DND-41 (cell line): ENCODE measurements at regions not wholly inside any gene's neighbourhood (a gene's known extent, or its start where the extent isn't known, plus 50 kb on each side); places are given as distances from the start of the nearest gene placed in this dataset.

Source experiments
- ATAC-seq: fragments of 200-7000 bp; cut with Tn5 transposase; 3 replicates; pipeline ENCODE4 v1.9.1; 2021; ENCODE audit warnings: low read depth; ENCODE audit not compliant: insufficient read depth
- DNase-seq: peaks from one replicate; pipeline ENCODE4 v3.0.0-alpha.2; 2020
- H2AFZ ChIP-seq: 2 replicates; pipeline ENCODE4 v1.6.0; 2012; ENCODE audit warnings: low read depth, low read length
- H3K27ac ChIP-seq: 2 replicates; pipeline ENCODE4 v1.5.1; 2012; ENCODE audit warnings: low read length, inconsistent platforms
- H3K27me3 ChIP-seq: fragments of 200-600 bp; sonication (generic); 2 replicates; pipeline ENCODE4 v1.6.0; 2012; ENCODE audit warnings: low read length, mild to moderate bottlenecking, inconsistent platforms; ENCODE audit not compliant: insufficient read depth, poor library complexity
- H3K36me3 ChIP-seq: 2 replicates; pipeline ENCODE4 v1.5.1; 2012; ENCODE audit warnings: low read length, inconsistent platforms; ENCODE audit not compliant: insufficient read depth
- H3K4me1 ChIP-seq: 2 replicates; pipeline ENCODE4 v1.5.1; 2012; ENCODE audit warnings: mild to moderate bottlenecking, low read length; ENCODE audit not compliant: insufficient read depth
- H3K4me2 ChIP-seq: 2 replicates; pipeline ENCODE4 v1.6.0; 2012; ENCODE audit warnings: mild to moderate bottlenecking, moderate library complexity, low read length, inconsistent platforms; ENCODE audit not compliant: insufficient read depth
- H3K4me3 ChIP-seq, 2 experiments: fragments of 200-600 bp in 1 of 2; shearing (Covaris generic) in 1 of 2; 2 replicates each; pipeline ENCODE4 v1.5.1; 2012 to 2016; ENCODE audit warnings: inconsistent platforms in 2 of 2, low read length in 2 of 2, mild to moderate bottlenecking in 2 of 2, low read depth in 1 of 2, moderate library complexity in 1 of 2
- H3K79me2 ChIP-seq: 2 replicates; pipeline ENCODE4 v1.6.0; 2012; ENCODE audit warnings: low read length, inconsistent platforms; ENCODE audit not compliant: insufficient read depth
- H3K9ac ChIP-seq: 2 replicates; pipeline ENCODE4 v1.6.0; 2012; ENCODE audit warnings: low read depth, mild to moderate bottlenecking, inconsistent platforms, low read length, moderate library complexity
- H3K9me3 ChIP-seq: 2 replicates; pipeline ENCODE4 v1.5.1; 2012; ENCODE audit warnings: low read length, moderate library complexity, mild to moderate bottlenecking, inconsistent platforms; ENCODE audit not compliant: insufficient read depth, severe bottlenecking
- H4K20me1 ChIP-seq: 2 replicates; pipeline ENCODE4 v1.6.0; 2012; ENCODE audit warnings: low read length; ENCODE audit not compliant: insufficient read depth
- EZH2 ChIP-seq: IDR thresholded peaks from 3 replicates; pipeline ENCODE4 v1.6.1; 2012; ENCODE audit warnings: borderline replicate concordance, low read depth, mild to moderate bottlenecking, moderate library complexity, low read length, inconsistent platforms; ENCODE audit not compliant: severe bottlenecking
- TF ChIP-seq, protein P1 (sequence below): IDR thresholded peaks from 2 replicates; pipeline ENCODE4 v1.5.1; 2012; ENCODE audit warnings: borderline replicate concordance, low read length, moderate library complexity, mild to moderate bottlenecking; ENCODE audit not compliant: poor library complexity, severe bottlenecking; ENCODE audit errors: extremely low read depth

DNA sequence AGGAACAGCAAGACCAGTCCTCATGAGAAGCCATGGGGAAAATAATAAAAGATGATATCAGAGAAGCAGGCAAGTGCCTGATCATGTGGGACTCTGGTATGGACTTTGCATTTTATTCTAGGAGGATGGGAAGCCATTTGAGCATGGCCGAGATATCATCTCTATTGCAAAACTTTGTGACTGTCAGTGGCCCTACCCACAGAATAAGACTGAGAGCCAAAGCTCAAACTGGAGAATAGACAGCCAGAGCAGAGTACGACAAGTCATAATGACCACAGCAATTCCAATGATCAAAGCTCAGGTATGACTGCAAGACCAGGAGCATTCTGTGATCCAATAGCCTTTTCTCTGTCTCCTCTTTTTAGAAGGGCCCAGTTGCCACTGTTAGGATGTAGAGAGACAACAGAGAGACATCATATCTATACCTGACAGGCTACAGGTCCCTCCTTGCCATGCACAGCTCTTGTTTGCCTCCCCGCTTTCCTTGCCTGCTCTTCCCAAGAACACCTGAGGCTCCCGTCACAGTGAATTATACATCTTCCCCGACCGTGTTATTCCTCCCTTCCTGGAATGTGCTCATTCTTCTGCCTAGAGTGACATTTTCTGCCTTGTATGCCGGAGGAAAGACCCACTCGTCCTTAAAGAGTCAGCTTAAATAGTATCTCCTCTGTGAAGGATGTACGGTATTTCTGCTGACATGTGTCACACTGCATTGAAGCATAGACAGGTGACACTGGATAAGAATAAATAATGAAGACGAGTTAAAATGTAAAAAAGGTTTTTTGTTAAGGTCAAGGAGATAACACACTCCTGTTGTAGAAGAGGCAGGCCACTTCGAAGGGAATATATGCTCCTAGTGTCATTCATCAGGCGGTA, 248.7 kb upstream of the MAP3K1 start:
- Histone ChIP-seq H3K4me1 (no peaks in the 10 kb centered on the region), H2AFZ (no peak overlapping the region)

DNA sequence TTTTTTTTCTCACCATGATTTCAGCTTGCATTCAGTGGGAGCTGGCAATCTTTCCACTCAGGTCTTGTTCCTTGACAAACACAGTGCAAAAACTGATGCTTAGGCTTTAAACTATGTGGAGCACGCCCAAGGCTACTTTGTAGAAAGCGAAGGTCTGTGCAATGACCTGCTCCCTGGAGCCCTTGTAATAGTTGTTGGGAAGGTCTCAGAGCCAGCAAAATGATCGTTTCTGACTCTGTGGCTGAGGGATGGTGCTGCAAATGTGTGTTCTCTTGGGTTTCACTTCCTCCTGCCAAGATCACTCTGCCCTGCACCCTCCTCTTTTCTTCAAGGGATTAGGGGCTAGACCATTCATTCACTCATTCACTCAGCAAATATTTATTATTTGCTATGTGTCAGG, 249.7 kb upstream of the MAP3K1 start:
- Histone ChIP-seq H3K4me3 (no peak overlapping the region), H4K20me1 (no peaks in the 10 kb centered on the region), H3K9ac (no peak overlapping the region), H3K36me3 (no peaks in the 10 kb centered on the region), H3K4me1 (no peaks in the 10 kb centered on the region), H3K27me3 (peaks cover 10% of the 10 kb centered on the region), H3K27ac (no peak overlapping the region), H3K79me2 (no peaks in the 10 kb centered on the region), H2AFZ (no peak overlapping the region), H3K9me3 (no peaks in the 10 kb centered on the region), H3K4me2 (no peak overlapping the region)
- TF ChIP-seq, protein P1, sequence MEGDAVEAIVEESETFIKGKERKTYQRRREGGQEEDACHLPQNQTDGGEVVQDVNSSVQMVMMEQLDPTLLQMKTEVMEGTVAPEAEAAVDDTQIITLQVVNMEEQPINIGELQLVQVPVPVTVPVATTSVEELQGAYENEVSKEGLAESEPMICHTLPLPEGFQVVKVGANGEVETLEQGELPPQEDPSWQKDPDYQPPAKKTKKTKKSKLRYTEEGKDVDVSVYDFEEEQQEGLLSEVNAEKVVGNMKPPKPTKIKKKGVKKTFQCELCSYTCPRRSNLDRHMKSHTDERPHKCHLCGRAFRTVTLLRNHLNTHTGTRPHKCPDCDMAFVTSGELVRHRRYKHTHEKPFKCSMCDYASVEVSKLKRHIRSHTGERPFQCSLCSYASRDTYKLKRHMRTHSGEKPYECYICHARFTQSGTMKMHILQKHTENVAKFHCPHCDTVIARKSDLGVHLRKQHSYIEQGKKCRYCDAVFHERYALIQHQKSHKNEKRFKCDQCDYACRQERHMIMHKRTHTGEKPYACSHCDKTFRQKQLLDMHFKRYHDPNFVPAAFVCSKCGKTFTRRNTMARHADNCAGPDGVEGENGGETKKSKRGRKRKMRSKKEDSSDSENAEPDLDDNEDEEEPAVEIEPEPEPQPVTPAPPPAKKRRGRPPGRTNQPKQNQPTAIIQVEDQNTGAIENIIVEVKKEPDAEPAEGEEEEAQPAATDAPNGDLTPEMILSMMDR: no peak
- no peak for TF ChIP-seq EZH2
- DNase-seq (no peak), ATAC-seq (no peak)

More for the DNA sequence above, 248.7 kb upstream of the MAP3K1 start:
- no peaks in the 10 kb centered on the region for H3K79me2 ChIP-seq
- H3K4me3 ChIP-seq: no peak overlapping the region
- no peaks in the 10 kb centered on the region for H3K9me3 ChIP-seq
- H4K20me1 ChIP-seq: no peaks in the 10 kb centered on the region
- peaks cover 10% of the 10 kb centered on the region for H3K27me3 ChIP-seq
- no peaks in the 10 kb centered on the region for H3K36me3 ChIP-seq
- no peak overlapping the region for H3K9ac ChIP-seq
- H3K27ac ChIP-seq: no peak overlapping the region
- no peak overlapping the region for H3K4me2 ChIP-seq
- TF ChIP-seq EZH2: no peak
- TF ChIP-seq, protein P1: no peak
- DNase-seq: no peak
- no peak for ATAC-seq

DNA sequence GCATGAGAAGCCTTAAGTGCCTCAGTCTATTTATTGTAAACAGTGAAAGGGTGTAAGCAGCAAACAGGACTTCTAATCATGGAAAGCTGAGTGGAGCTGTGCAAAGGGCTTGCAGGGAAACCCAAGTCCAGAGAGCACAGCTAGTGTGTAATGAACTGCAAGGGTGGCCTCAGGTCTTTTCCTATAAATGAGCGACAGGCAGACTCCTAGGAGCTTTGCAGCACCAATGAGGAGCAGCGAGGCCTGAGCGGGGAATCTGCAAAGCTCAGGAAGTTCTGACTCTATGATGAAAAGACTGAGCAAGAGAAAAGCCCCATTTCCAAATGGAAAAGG, 250.1 kb upstream of the MAP3K1 start:
- Histone ChIP-seq H3K4me1 (no peaks in the 10 kb centered on the region), H3K9ac (no peak overlapping the region), H3K4me2 (no peak overlapping the region), H2AFZ (no peak overlapping the region), H3K4me3 (no peak overlapping the region), H3K9me3 (no peaks in the 10 kb centered on the region), H3K79me2 (no peaks in the 10 kb centered on the region), H3K36me3 (no peaks in the 10 kb centered on the region), H4K20me1 (no peaks in the 10 kb centered on the region), H3K27me3 (peaks cover 7% of the 10 kb centered on the region), H3K27ac (no peak overlapping the region)
- DNase-seq (no peak), ATAC-seq (no peak)
- no peak for TF ChIP-seq EZH2
- TF ChIP-seq, protein P1: no peak
